ENCODE measurements at regions not wholly inside any gene's neighbourhood (a gene's known extent, or its start where the extent isn't known, plus 50 kb on each side); places are given as distances from the start of the nearest gene placed in this dataset.

GRCh38 chr4:117664706-117665444 is 369.4 kb upstream of the NDST3 start:
- TF ChIP-seq, protein P1, sequence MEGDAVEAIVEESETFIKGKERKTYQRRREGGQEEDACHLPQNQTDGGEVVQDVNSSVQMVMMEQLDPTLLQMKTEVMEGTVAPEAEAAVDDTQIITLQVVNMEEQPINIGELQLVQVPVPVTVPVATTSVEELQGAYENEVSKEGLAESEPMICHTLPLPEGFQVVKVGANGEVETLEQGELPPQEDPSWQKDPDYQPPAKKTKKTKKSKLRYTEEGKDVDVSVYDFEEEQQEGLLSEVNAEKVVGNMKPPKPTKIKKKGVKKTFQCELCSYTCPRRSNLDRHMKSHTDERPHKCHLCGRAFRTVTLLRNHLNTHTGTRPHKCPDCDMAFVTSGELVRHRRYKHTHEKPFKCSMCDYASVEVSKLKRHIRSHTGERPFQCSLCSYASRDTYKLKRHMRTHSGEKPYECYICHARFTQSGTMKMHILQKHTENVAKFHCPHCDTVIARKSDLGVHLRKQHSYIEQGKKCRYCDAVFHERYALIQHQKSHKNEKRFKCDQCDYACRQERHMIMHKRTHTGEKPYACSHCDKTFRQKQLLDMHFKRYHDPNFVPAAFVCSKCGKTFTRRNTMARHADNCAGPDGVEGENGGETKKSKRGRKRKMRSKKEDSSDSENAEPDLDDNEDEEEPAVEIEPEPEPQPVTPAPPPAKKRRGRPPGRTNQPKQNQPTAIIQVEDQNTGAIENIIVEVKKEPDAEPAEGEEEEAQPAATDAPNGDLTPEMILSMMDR (IDR thresholded peaks at IDR 0.05) = no peak
- no peak for TF ChIP-seq ZFX (IDR thresholded peaks at IDR 0.05; ENCODE audit: borderline replicate concordance)
